ENCODE measurements at regions not wholly inside any gene's neighbourhood (a gene's known extent, or its start where the extent isn't known, plus 50 kb on each side); places are given as distances from the start of the nearest gene placed in this dataset.

DNA sequence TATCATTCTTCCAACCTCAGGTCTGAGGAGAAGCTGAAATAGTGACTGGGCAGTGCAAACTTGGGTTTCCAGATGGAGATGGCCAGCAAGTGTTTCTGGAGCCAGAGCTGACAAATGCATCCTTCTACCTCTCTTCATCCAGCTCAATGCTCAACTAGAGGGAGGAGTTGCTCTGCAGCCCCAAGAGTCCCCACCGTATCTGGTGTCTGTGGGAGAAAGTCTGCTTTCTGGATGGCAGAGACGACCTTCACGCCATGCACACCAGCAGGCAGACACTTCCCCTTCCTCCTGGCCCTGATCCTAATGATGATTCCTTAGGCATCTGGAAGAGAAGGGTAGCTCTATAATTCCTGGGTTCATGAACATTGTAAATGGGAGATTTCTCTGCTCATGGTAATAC is 127.4 kb upstream of the SPACA1 start:
- POLR2A ChIA-PET, result no interaction called here
- TF ChIP-seq, protein P1, sequence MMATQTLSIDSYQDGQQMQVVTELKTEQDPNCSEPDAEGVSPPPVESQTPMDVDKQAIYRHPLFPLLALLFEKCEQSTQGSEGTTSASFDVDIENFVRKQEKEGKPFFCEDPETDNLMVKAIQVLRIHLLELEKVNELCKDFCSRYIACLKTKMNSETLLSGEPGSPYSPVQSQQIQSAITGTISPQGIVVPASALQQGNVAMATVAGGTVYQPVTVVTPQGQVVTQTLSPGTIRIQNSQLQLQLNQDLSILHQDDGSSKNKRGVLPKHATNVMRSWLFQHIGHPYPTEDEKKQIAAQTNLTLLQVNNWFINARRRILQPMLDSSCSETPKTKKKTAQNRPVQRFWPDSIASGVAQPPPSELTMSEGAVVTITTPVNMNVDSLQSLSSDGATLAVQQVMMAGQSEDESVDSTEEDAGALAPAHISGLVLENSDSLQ (IDR thresholded peaks at IDR 0.05), result no peak
- TF ChIP-seq NFRKB (IDR thresholded peaks at IDR 0.05) (no peak), BHLHE40 (IDR thresholded peaks at IDR 0.05; ENCODE audit: borderline replicate concordance) (no peak), FOXM1 (IDR thresholded peaks at IDR 0.05; ENCODE audit: borderline replicate concordance) (no peak), FOXA1 (IDR thresholded peaks at IDR 0.05) (no peak), ZNF384 (IDR thresholded peaks at IDR 0.05) (no peak), SUZ12 (IDR thresholded peaks at IDR 0.05) (no peak), LEF1 (IDR thresholded peaks at IDR 0.05; ENCODE audit: borderline replicate concordance) (no peak), TARDBP (IDR thresholded peaks at IDR 0.05) (no peak), ARNT (IDR thresholded peaks at IDR 0.05) (no peak)
- CTCF ChIA-PET, result no interaction called here
- DNase-seq (ENCODE audit: extremely low spot score), result no peak

DNA sequence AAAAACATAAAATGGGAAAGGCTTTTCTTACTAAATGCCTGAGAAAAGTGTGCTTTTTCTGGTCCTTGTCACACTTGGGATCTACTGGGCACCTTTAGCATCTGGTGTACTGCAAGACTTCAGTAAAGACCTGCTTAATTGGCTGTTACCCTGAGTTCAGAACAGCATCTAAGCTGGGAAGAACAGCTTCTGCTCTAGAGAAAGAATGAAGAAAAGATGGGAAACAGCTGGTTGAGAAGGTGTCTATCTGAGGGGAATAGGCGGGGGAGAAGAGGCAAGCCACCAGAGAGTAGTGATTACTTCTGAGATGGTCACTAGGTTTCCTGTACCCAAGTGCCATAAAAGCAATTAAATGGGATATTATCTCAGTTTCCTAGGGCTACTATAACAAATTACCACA is 128.2 kb upstream of the SPACA1 start:
- CTCF ChIA-PET, result interaction anchor here (0.7 kb wide), 1 partner anchor 152 kb away, joined by 3 read pairs; no protein-coding TSS in a partner anchor
- POLR2A ChIA-PET, result no interaction called here
- no peak for DNase-seq (ENCODE audit: extremely low spot score)
- TF ChIP-seq SP1 (IDR thresholded peaks at IDR 0.05) (no peak), TARDBP (IDR thresholded peaks at IDR 0.05) (no peak), BHLHE40 (IDR thresholded peaks at IDR 0.05; ENCODE audit: borderline replicate concordance) (no peak), FOXM1 (IDR thresholded peaks at IDR 0.05; ENCODE audit: borderline replicate concordance) (no peak), FOXK2 (IDR thresholded peaks at IDR 0.05) (no peak), ARNT (IDR thresholded peaks at IDR 0.05) (no peak), ELF4 (IDR thresholded peaks at IDR 0.05) (no peak), L3MBTL2 (conservative IDR thresholded peaks at IDR 0.05) (no peak)

DNA sequence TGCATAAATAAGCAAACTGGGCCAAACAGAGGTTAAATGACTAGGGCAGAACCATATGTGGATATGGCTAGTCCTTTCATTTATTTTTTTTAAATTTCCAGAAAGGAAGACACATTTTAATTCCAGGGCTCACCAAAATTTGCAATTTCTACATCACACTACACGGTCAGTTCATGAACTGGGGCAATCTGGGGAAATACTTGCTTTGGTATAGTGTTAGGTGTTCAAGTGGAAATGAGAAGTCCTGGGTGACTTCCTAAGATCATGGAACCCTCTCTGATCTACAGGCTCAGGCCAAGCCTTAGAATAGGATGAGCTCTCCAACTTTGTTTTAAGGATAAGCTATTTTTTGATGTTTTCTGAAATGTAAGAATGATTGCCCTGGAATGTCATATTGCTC is 128.6 kb upstream of the SPACA1 start:
- ChIA-PET POLR2A (no interaction called here), CTCF (interaction anchor here (0.7 kb wide), 1 partner anchor 152 kb away, joined by 3 read pairs; no protein-coding TSS in a partner anchor)
- no peak for TF ChIP-seq NFRKB (IDR thresholded peaks at IDR 0.05)
- TF ChIP-seq ELF4 (IDR thresholded peaks at IDR 0.05), result no peak
- no peak for TF ChIP-seq FOXM1 (IDR thresholded peaks at IDR 0.05; ENCODE audit: borderline replicate concordance)
- no peak for TF ChIP-seq ARNT (IDR thresholded peaks at IDR 0.05)
- TF ChIP-seq LEF1 (IDR thresholded peaks at IDR 0.05; ENCODE audit: borderline replicate concordance), result no peak
- TF ChIP-seq FOXA1 (IDR thresholded peaks at IDR 0.05), result no peak
- no peak for TF ChIP-seq TARDBP (IDR thresholded peaks at IDR 0.05)
- no peak for TF ChIP-seq FOXK2 (IDR thresholded peaks at IDR 0.05)
- no peak for TF ChIP-seq BHLHE40 (IDR thresholded peaks at IDR 0.05; ENCODE audit: borderline replicate concordance)
- TF ChIP-seq, protein P1 (IDR thresholded peaks at IDR 0.05), result no peak
- no peak for DNase-seq (ENCODE audit: extremely low spot score)

DNA sequence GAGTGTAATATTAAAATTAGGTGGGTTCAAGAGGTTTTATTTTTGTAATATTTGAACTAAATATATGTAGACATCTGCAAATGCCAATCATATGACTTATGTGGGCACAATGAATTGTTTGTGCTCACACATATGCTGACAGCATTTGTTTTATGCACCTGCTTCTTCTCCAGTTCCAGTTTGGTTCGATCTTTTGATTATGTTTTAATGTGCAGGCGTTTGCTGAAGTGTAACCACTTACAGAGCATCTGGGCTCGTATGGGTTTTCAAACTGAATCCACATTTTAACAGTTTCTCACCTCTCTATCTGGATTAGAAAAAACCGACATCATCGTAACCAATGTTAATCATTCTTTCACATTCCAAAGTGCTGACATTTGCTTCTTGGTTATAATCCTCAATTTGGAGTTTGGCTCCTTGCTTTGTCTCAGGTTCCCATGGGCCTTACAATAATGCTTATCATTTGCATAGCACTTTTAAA is 129.1 kb upstream of the SPACA1 start:
- CTCF ChIA-PET, result interaction anchor here (0.9 kb wide), 1 partner anchor 12 kb away, joined by 3 read pairs; no protein-coding TSS in a partner anchor
- POLR2A ChIA-PET, result no interaction called here
- DNase-seq (ENCODE audit: extremely low spot score), result no peak
- TF ChIP-seq SUZ12 (IDR thresholded peaks at IDR 0.05) (no peak), HDGF (IDR thresholded peaks at IDR 0.05; ENCODE audit: borderline replicate concordance) (no peak), ARNT (IDR thresholded peaks at IDR 0.05) (no peak), TARDBP (IDR thresholded peaks at IDR 0.05) (no peak), FOXM1 (IDR thresholded peaks at IDR 0.05; ENCODE audit: borderline replicate concordance) (no peak), FOXK2 (IDR thresholded peaks at IDR 0.05) (no peak), ZNF384 (IDR thresholded peaks at IDR 0.05) (no peak), SP1 (IDR thresholded peaks at IDR 0.05) (no peak), FOXA1 (IDR thresholded peaks at IDR 0.05) (no peak), BHLHE40 (IDR thresholded peaks at IDR 0.05; ENCODE audit: borderline replicate concordance) (no peak), CTBP1 (IDR thresholded peaks at IDR 0.05; ENCODE audit: borderline replicate concordance) (no peak), LEF1 (IDR thresholded peaks at IDR 0.05; ENCODE audit: borderline replicate concordance) (no peak), L3MBTL2 (conservative IDR thresholded peaks at IDR 0.05) (no peak), ELF4 (IDR thresholded peaks at IDR 0.05) (no peak), NFRKB (IDR thresholded peaks at IDR 0.05) (no peak)
- TF ChIP-seq, protein P1 (IDR thresholded peaks at IDR 0.05), result no peak

DNA sequence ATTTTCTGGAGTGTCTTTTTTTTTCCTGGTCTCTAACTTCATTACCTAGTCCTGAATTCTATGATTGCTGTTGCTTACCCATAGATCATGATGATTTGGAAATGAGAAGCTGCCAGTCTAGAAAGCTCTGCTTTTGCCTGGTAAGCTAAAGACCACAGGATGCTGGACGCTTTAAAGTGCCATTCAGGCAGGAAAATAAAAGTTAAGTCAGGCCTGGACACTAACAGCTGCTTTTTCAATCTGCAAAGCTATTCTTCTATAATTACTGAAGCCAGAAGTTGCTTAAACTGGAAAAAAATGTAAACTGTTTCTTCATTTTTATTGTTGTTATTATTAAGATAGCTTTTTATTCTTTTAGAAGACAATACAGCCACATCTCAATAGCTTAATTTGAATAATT is 129.8 kb upstream of the SPACA1 start:
- TF ChIP-seq ELF4 (IDR thresholded peaks at IDR 0.05) (no peak), BHLHE40 (IDR thresholded peaks at IDR 0.05; ENCODE audit: borderline replicate concordance) (no peak), FOXK2 (IDR thresholded peaks at IDR 0.05) (no peak), ARNT (IDR thresholded peaks at IDR 0.05) (no peak), L3MBTL2 (conservative IDR thresholded peaks at IDR 0.05) (no peak)
- TF ChIP-seq, protein P1 (IDR thresholded peaks at IDR 0.05), result no peak
- ChIA-PET POLR2A (no interaction called here), CTCF (interaction anchor here (0.7 to 0.9 kb wide), 2 partner anchors 12 to 37 kb away, joined by 3 read pairs; no protein-coding TSS in a partner anchor)
- no peak for DNase-seq (ENCODE audit: extremely low spot score)

DNA sequence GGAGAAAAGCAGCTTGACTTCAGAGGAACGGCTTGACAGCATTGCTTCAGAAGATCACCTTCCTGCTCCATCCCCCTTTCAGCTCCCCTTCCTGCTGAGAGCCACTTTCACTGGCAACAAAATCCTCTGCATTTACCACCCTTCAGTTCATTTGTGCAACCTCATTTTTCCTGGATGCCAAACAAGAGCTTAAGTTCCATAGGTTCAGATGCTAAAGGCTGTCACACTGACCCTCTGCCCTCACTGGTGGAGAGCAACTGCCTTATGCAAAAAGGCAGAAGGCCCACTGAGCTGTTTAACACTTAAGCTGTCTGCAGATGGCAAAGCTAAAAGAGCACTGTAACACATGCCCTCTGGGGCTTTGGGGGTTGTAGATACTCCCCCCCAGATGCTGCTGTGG is 131.2 kb upstream of the SPACA1 start:
- TF ChIP-seq FOXA1 (IDR thresholded peaks at IDR 0.05), result no peak
- CTCF ChIA-PET, result interaction anchor here (1.1 kb wide), 1 partner anchor 9 kb away, joined by 3 read pairs; no protein-coding TSS in a partner anchor
- POLR2A ChIA-PET, result no interaction called here
- DNase-seq (ENCODE audit: extremely low spot score), result no peak

Data from HEK293T (cell line).